GM19452 (cell line): ENCODE measurements at regions not wholly inside any gene's neighbourhood (a gene's known extent, or its start where the extent isn't known, plus 50 kb on each side); places are given as distances from the start of the nearest gene placed in this dataset.

Source experiments
- ATAC-seq: cut with Tn5 transposase; IDR thresholded peaks from one replicate; pipeline ENCODE4 v1.9.1; 2021; ENCODE audit not compliant: unreplicated experiment

- ATAC-seq = no peak
Observed at GRCh38 chr6:19438566-19439353, 398.4 kb upstream of the ID4 start.

- no peak for ATAC-seq
Observed at GRCh38 chr6:19440531-19440930, 396.6 kb upstream of the ID4 start.

GRCh38 chr6:19443411-19443810 lies 393.8 kb upstream of the ID4 start:
- ATAC-seq = no peak

GRCh38 chr6:19444041-19444440 lies 393.1 kb upstream of the ID4 start:
- ATAC-seq = no peak

- no peak for ATAC-seq
Observed at GRCh38 chr6:19444481-19444880, 392.7 kb upstream of the ID4 start.

- ATAC-seq = no peak
Observed at GRCh38 chr6:19446570-19446969, 390.6 kb upstream of the ID4 start.

GRCh38 chr6:19450651-19451050 lies 386.5 kb upstream of the ID4 start:
- ATAC-seq = no peak

- ATAC-seq = no peak
Observed at GRCh38 chr6:19452495-19452894, 384.7 kb upstream of the ID4 start.

GRCh38 chr6:19454001-19454720 lies 383.0 kb upstream of the ID4 start:
- ATAC-seq = no peak

GRCh38 chr6:19454721-19455392 lies 382.3 kb upstream of the ID4 start:
- no peak for ATAC-seq

- no peak for ATAC-seq
Observed at GRCh38 chr6:19463250-19463649, 373.9 kb upstream of the ID4 start.

- no peak for ATAC-seq
Observed at GRCh38 chr6:19463925-19464324, 373.2 kb upstream of the ID4 start.

- no peak for ATAC-seq
Observed at GRCh38 chr6:19465256-19465655, 371.9 kb upstream of the ID4 start.

- ATAC-seq = no peak
Observed at GRCh38 chr6:19465760-19466159, 371.4 kb upstream of the ID4 start.

- no peak for ATAC-seq
Observed at GRCh38 chr6:19470333-19470732, 366.8 kb upstream of the ID4 start.

GRCh38 chr6:19472153-19472552 lies 365.0 kb upstream of the ID4 start:
- no peak for ATAC-seq

GRCh38 chr6:19472850-19473249 lies 364.3 kb upstream of the ID4 start:
- ATAC-seq = no peak

GRCh38 chr6:19477563-19477962 lies 359.6 kb upstream of the ID4 start:
- no peak for ATAC-seq

- ATAC-seq = no peak
Observed at GRCh38 chr6:19478273-19478672, 358.9 kb upstream of the ID4 start.

GRCh38 chr6:19478992-19479391 lies 358.2 kb upstream of the ID4 start:
- ATAC-seq = no peak

GRCh38 chr6:19479551-19479950 lies 357.6 kb upstream of the ID4 start:
- no peak for ATAC-seq
